ENCODE measurements at regions not wholly inside any gene's neighbourhood (a gene's known extent, or its start where the extent isn't known, plus 50 kb on each side); places are given as distances from the start of the nearest gene placed in this dataset.

DNA sequence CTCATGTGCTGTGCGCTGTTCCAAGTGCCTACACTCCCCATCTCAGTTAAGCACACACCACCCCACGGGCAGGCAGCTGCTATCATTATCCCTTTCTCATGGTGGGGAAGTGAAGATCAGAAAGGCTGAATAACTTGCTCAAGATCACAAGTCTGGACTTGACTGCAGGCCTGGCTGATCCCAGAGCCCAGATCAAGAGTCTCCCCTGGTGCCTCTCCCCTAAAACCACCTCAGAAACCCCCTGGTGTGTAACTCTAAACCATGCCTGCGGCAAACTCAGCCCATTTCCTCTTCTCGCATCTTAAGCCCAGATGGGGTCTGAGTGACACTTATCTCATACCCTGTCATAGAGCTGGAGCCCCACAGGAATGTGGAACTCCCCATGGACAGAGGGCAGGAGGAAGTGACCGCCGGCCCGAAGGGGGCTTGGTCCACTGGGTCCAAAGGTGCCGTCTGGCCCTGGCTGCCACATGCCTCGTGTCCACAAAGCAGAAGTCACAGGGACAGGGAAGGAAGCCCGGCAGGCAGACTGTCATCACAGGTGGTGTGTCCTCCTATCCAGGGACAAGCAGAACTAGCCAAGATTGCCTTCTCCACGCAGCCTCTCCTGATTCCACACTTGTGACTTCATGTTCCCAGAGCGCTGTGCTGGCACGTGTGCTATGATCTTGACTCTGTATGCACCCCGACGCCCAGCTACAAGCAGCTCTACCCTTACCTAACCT is 92.1 kb downstream of the SYF2 start (continued):
- TF ChIP-seq ZXDC (CRISPR knock-in tag; IDR thresholded peaks at IDR 0.05): no peak
- TF ChIP-seq KLF16 (CRISPR knock-in tag; IDR thresholded peaks at IDR 0.05): peak in 1 of 2 experiments; percentile 40; a peak in 1 of 4 replicates
- no peak for TF ChIP-seq ZSCAN12 (CRISPR knock-in tag; IDR thresholded peaks at IDR 0.05)
- 0 out of 2 replicates have a peak, but pooled peaks have one; percentile 21 for TF ChIP-seq ZFY (CRISPR knock-in tag; IDR thresholded peaks at IDR 0.05)
- no peak for TF ChIP-seq HOXA9 (CRISPR knock-in tag; IDR thresholded peaks at IDR 0.05; ENCODE audit: borderline replicate concordance)
- TF ChIP-seq MXD4 (CRISPR knock-in tag; IDR thresholded peaks at IDR 0.05): peak; percentile 57; the same call in 1 of the 2 replicates
- no peak for TF ChIP-seq ZSCAN30 (CRISPR knock-in tag; IDR thresholded peaks at IDR 0.05)
- TF ChIP-seq, protein P1, sequence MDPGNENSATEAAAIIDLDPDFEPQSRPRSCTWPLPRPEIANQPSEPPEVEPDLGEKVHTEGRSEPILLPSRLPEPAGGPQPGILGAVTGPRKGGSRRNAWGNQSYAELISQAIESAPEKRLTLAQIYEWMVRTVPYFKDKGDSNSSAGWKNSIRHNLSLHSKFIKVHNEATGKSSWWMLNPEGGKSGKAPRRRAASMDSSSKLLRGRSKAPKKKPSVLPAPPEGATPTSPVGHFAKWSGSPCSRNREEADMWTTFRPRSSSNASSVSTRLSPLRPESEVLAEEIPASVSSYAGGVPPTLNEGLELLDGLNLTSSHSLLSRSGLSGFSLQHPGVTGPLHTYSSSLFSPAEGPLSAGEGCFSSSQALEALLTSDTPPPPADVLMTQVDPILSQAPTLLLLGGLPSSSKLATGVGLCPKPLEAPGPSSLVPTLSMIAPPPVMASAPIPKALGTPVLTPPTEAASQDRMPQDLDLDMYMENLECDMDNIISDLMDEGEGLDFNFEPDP (CRISPR knock-in tag; conservative IDR thresholded peaks at IDR 0.05): no peak
- TF ChIP-seq SKIL (CRISPR knock-in tag; IDR thresholded peaks at IDR 0.05; ENCODE audit: borderline replicate concordance): peak; percentile 74
- peak; percentile 96 for TF ChIP-seq MTA1 (CRISPR knock-in tag; IDR thresholded peaks at IDR 0.05; ENCODE audit: borderline replicate concordance)
- TF ChIP-seq EEA1 (CRISPR knock-in tag; IDR thresholded peaks at IDR 0.05; ENCODE audit: borderline replicate concordance): no peak
- TF ChIP-seq HNRNPLL (IDR thresholded peaks at IDR 0.05; ENCODE audit: low read depth, low read length, poor library complexity, severe bottlenecking): no peak
- peak; percentile 43; the same call in 1 of the 2 replicates for TF ChIP-seq ZNF350 (CRISPR knock-in tag; IDR thresholded peaks at IDR 0.05; ENCODE audit: borderline replicate concordance, low read depth)
- peak; percentile 79; the same call in 1 of the 2 replicates for TF ChIP-seq ZNF782 (CRISPR knock-in tag; IDR thresholded peaks at IDR 0.05; ENCODE audit: borderline replicate concordance)
- TF ChIP-seq ZSCAN9 (CRISPR knock-in tag; IDR thresholded peaks at IDR 0.05; ENCODE audit: borderline replicate concordance): 0 out of 2 replicates have a peak, but pooled peaks have one; percentile 56
- TF ChIP-seq, protein P2, sequence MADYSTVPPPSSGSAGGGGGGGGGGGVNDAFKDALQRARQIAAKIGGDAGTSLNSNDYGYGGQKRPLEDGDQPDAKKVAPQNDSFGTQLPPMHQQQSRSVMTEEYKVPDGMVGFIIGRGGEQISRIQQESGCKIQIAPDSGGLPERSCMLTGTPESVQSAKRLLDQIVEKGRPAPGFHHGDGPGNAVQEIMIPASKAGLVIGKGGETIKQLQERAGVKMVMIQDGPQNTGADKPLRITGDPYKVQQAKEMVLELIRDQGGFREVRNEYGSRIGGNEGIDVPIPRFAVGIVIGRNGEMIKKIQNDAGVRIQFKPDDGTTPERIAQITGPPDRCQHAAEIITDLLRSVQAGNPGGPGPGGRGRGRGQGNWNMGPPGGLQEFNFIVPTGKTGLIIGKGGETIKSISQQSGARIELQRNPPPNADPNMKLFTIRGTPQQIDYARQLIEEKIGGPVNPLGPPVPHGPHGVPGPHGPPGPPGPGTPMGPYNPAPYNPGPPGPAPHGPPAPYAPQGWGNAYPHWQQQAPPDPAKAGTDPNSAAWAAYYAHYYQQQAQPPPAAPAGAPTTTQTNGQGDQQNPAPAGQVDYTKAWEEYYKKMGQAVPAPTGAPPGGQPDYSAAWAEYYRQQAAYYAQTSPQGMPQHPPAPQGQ (CRISPR knock-in tag; IDR thresholded peaks at IDR 0.05; ENCODE audit: borderline replicate concordance): no peak
- TF ChIP-seq EED (CRISPR knock-in tag; IDR thresholded peaks at IDR 0.05): 0 out of 2 replicates have a peak, but pooled peaks have one; percentile 6
- peak; percentile 80 for TF ChIP-seq HES4 (CRISPR knock-in tag; IDR thresholded peaks at IDR 0.05; ENCODE audit: borderline replicate concordance)
- 0 out of 2 replicates have a peak, but pooled peaks have one; percentile 37 for TF ChIP-seq THAP11 (CRISPR knock-in tag; IDR thresholded peaks at IDR 0.05)
- peak; percentile 84 for TF ChIP-seq ZNF709 (CRISPR knock-in tag; IDR thresholded peaks at IDR 0.05)

Data from HepG2 (cell line).